AG04450 (cell line): ENCODE measurements at regions not wholly inside any gene's neighbourhood (a gene's known extent, or its start where the extent isn't known, plus 50 kb on each side); places are given as distances from the start of the nearest gene placed in this dataset.

Experiments
- CTCF ChIA-PET: fragments of 300-600, 350-600 bp; formaldehyde crosslinking; extraction: SDS; loops from one replicate; lab custom pipeline; 2022; ENCODE audit warnings: antibody characterized with exemption, inconsistent platforms; lab: Charles Lee
- POLR2A ChIA-PET: fragments of 350-600 bp; formaldehyde crosslinking; extraction: SDS; loops from one replicate; lab custom pipeline; 2021; ENCODE audit warnings: antibody characterized with exemption, inconsistent platforms; lab: Yijun Ruan, JAX
- DNase-seq: peaks from one replicate; pipeline ENCODE4 v3.0.0-alpha.2; 2011; ENCODE audit warnings: low read depth, low spot score
- H3K27ac ChIP-seq: one replicate; pipeline ENCODE4 v1.5.1; 2012; ENCODE audit warnings: low read depth, low read length, control low read depth
- H3K27me3 ChIP-seq: one replicate; pipeline ENCODE4 v1.6.0; 2012; ENCODE audit warnings: low read length; ENCODE audit not compliant: control insufficient read depth, insufficient read depth
- H3K4me3 ChIP-seq: 2 replicates; pipeline ENCODE4 v1.5.1; 2011; ENCODE audit warnings: mild to moderate bottlenecking, low read depth, low read length, control low read depth
- H3K9me3 ChIP-seq: 2 replicates; pipeline ENCODE4 v1.5.1; 2012; ENCODE audit warnings: low read length; ENCODE audit not compliant: control insufficient read depth, insufficient read depth
- TF ChIP-seq, protein P1 (sequence below): IDR thresholded peaks from 2 replicates; pipeline ENCODE4 v1.5.1; 2011; ENCODE audit warnings: low read depth, low read length, control low read depth, inconsistent platforms

DNA sequence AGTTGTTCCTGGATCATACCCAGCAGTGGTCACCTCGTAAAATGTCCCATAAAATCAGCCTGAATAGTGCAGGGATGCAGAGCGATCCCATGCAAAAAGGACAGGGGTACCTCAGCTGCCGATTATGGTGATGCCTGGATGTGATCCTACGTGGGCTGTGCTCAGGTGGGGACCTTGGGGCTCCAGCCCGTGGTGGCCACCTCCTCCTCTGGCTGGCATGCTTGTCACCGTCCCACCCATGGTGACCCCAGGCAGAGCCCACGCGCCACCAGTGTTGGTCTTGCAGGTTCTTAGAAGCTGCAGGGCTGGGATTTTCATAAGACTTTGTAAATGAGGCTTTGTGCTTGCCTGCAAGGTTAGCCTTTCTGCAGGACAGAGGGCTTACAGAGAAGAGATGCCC is 97.2 kb downstream of the GLRX3 start:
- H3K4me3 ChIP-seq: no peak overlapping the region
- H3K27me3 ChIP-seq: no peaks in the 10 kb centered on the region
- H3K27ac ChIP-seq: no peak overlapping the region
- DNase-seq: no peak
- peaks cover 56% of the 10 kb centered on the region for H3K9me3 ChIP-seq
- ChIA-PET CTCF (no interaction called here), POLR2A (no interaction called here)
- TF ChIP-seq, protein P1, sequence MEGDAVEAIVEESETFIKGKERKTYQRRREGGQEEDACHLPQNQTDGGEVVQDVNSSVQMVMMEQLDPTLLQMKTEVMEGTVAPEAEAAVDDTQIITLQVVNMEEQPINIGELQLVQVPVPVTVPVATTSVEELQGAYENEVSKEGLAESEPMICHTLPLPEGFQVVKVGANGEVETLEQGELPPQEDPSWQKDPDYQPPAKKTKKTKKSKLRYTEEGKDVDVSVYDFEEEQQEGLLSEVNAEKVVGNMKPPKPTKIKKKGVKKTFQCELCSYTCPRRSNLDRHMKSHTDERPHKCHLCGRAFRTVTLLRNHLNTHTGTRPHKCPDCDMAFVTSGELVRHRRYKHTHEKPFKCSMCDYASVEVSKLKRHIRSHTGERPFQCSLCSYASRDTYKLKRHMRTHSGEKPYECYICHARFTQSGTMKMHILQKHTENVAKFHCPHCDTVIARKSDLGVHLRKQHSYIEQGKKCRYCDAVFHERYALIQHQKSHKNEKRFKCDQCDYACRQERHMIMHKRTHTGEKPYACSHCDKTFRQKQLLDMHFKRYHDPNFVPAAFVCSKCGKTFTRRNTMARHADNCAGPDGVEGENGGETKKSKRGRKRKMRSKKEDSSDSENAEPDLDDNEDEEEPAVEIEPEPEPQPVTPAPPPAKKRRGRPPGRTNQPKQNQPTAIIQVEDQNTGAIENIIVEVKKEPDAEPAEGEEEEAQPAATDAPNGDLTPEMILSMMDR: no peak

DNA sequence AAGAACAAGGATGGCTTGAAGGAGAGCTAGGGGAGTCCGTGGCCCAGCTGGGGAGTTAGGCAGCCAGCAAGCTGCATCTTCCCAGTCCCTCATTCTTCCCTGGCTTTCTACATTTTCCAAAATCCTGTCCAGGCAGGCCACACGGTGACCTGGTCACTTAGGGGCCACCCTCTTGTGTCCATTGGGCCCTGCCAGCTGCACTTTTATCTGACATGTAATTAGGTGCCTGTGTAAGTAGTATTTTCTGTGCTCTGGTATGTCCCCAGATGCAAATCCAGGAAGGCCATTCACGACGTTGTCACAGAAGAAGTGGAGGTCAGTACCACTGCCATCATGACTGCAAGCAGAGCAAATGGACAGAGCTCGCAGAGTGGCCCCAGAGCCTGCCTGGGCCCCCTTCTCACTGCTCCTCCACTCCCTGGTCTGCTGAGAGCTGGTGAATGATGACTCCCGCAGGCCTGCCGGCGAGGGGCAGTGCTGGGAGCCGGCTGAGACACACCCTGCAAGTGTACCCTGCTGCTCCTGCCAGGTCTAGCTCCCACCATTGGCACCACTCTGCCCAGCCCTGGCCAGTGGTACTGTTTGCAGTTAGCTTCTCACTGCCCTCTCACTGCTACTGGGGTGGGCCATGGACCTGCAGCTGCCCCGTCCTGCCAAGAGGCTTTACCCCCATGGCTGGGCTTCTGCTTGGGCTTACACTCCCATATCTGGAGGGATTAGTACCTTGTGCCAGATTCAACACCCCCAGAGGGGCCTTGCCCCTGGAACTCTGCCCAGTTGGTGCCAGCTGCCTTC is 98.2 kb downstream of the GLRX3 start:
- DNase-seq: no peak
- ChIA-PET CTCF (no interaction called here), POLR2A (no interaction called here)
- TF ChIP-seq, protein P1: no peak
- no peaks in the 10 kb centered on the region for H3K27me3 ChIP-seq
- no peak overlapping the region for H3K4me3 ChIP-seq
- H3K27ac ChIP-seq: no peak overlapping the region
- H3K9me3 ChIP-seq: peaks cover 56% of the 10 kb centered on the region

DNA sequence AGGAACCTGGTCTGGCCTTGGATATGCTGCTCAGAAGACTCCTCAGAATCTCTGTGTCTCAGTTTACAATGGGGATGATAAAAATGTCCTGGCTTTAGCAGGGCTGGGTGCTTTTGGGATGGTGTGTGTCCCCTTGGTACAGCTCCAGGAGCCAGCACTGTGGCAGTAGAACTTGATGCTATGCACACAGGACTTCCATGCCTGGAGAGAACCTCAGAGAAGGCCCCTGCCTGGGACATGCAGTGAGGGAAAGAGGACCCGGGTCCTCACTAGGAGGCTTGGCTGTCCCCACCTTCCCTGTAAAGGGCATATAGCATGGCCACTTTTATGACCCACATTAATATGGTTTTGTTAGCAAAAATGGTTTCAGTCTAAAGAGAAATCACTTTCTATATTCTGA is 100.5 kb downstream of the GLRX3 start:
- no peaks in the 10 kb centered on the region for H3K27me3 ChIP-seq
- CTCF ChIA-PET: no interaction called here
- no peak overlapping the region for H3K27ac ChIP-seq
- peaks cover 36% of the 10 kb centered on the region for H3K9me3 ChIP-seq
- TF ChIP-seq, protein P1: no peak
- no peak overlapping the region for H3K4me3 ChIP-seq
- DNase-seq: no peak
- POLR2A ChIA-PET: no interaction called here

DNA sequence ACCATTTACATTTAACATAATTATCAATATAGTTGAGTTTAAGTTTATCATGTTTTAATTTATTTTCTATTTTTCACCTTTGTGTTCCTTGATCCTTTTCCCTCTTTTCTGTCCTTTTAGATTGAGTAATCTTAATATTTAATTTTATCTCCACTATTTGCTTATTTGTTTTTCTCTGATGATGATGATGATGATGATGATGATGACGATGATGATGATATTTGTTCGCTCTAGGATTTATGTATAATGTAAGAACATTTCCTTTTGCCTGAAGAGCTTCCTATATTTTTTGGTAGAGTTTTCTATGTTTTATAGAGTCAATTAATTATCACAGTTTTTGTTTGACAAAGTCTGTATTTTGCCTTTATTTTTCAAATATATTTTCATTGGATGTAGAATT is 104.2 kb downstream of the GLRX3 start:
- CTCF ChIA-PET: no interaction called here
- H3K27ac ChIP-seq: no peak overlapping the region
- H3K27me3 ChIP-seq: no peaks in the 10 kb centered on the region
- H3K9me3 ChIP-seq: peaks cover 29% of the 10 kb centered on the region
- TF ChIP-seq, protein P1: no peak
- DNase-seq: no peak
- H3K4me3 ChIP-seq: no peak overlapping the region
- POLR2A ChIA-PET: no interaction called here

DNA sequence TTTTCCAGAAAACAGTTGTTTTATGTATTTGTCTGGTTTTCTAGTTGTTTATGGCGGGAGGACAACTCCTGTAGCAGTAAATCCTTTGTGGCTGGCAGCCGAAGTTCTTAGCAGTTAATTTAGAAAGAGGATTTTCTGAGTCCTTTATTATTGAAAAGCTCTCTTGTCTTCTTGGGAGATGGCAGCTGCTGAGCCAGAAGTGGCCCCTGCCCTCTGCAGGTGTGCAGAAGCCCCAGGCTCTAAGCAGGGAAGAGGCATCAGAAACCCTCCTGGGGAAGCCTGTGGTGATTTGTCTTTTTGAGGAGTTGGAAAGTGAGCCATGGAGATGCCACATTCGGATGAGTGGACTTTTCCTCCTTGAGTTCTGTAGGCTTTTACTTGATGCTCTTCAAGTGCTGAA is 106.3 kb downstream of the GLRX3 start:
- POLR2A ChIA-PET: no interaction called here
- TF ChIP-seq, protein P1: no peak
- CTCF ChIA-PET: no interaction called here
- no peak overlapping the region for H3K27ac ChIP-seq
- H3K9me3 ChIP-seq: peaks cover 25% of the 10 kb centered on the region
- no peak for DNase-seq
- no peaks in the 10 kb centered on the region for H3K27me3 ChIP-seq
- no peak overlapping the region for H3K4me3 ChIP-seq
